Femur (tissue), 1 donor: ENCODE measurements at regions not wholly inside any gene's neighbourhood (a gene's known extent, or its start where the extent isn't known, plus 50 kb on each side); places are given as distances from the start of the nearest gene placed in this dataset.
A peak's percentile ranks its signal among the peaks of the same experiment; 100 is the strongest.
"Not testable (repeated sequence)": the region's sequence is repeated elsewhere in the genome, so short reads cannot be mapped to it uniquely, and the experiment has no call there.

Experiments used
- DNase-seq: peaks from one replicate; pipeline ENCODE4 v3.0.0-alpha.2; 2017

DNA sequence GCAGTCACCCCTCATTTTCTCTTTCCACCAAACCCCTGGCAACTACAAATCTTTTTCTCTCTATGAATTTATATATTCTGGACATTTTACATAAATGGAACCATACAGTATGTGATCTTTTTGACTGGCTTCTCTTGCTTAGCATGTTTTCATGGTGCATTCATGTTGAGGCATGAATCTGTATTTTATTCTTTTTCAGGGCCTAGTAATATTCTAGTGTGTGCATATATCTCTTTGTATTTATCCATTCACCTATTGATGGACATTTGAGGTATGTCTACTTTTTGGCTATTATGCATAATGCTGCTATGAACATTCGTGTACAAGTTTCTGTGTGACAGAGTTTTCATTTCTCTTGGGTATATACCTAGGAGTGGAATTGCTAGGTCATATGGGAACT is 78.2 kb downstream of the HACD1 start:
- no peak for DNase-seq

GRCh38 chr10:17537281-17537680 is 79.9 kb downstream of the HACD1 start:
- no peak for DNase-seq

DNA sequence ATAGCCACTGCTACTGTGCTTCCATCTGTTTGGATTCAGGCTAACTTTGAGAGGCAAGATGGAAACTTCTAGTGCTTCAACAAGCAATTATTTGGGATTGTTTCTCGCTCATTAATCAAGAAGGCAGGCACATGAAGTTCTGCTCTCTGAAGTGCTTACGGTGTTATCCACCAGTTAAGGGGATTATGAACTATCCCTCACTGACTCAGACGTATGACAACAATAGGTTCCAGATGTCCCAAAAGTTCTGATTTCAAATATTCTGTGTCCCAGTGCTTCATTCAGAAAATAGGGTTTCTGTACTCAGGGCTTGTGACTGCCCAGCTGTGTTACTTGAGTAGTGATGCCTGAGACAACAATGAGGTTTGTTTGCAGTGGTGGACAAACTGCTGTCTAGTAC is 81.0 kb downstream of the HACD1 start:
- no peak for DNase-seq

GRCh38 chr10:17533731-17534130 is 79.3 kb upstream of the ST8SIA6 start:
- no peak for DNase-seq

DNA sequence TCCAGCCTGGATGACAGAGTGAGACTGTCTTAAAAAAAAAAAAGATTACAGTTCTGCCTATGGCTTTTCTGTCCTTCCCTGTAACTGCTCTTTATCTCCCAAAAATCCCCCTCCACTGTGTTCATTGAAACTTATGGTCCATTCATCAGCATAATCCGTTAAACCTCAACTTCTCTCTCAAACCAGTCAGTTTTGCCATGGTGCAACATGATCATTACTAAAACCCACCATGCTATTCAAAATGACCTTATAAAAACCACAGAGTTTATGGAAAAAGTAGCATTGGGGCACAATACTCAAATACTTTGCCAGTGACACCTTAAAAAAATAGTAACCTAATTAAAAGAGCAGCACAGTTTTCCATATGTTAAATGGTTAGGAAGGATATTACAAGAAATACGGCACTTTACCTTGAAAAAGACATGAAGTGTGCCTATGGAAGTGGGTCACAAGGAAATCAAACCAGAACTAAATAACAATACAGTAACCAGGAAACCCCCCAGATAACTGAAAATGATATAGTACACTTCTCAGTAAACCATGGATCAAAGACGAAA is 74.0 kb upstream of the ST8SIA6 start:
- no peak for DNase-seq

- no peak for DNase-seq
These were observed 73.2 kb upstream of the ST8SIA6 start for GRCh38 chr10:17527514-17528146.

DNA sequence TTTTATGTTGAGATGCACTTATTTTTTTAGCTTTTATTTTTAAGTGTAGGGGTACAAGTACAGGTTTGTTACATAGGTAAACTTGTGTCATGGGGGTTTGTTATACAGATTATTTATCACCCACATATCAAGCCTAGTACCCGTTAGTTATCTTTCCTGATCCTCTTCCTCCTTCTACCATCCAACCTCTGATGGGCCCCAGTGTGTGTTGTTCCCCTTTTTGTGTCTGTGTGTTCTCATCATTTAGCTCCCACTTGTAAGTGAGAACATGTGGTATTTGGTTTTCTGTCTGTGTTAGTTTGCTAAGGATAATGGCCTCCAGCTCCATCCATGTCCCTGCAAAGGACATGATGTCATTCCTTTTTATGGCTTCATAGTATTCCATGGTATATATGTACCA is 72.2 kb upstream of the ST8SIA6 start:
- not testable (repeated sequence) for DNase-seq

GRCh38 chr10:17523917-17524316 is 69.5 kb upstream of the ST8SIA6 start:
- no peak for DNase-seq

GRCh38 chr10:17523246-17523753 is 68.9 kb upstream of the ST8SIA6 start:
- no peak for DNase-seq

DNA sequence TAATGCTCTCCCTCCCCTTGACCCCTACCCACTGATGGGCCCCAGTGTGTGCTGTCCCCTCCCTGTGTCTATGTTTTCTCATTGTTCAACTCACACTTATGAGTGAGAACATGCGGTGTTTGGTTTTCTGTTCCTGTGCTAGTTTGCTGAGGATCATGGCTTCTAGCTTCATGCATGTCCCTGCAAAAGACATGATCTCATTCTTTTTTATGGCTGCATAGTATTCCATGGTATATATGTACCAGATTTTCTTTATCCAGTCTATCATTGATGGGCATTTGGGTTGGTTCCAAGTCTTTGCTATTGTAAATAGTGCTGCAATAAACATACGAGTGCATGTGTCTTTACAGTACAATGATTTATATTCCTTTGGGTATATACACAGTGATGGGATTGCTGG is 67.9 kb upstream of the ST8SIA6 start:
- DNase-seq, result not testable (repeated sequence)

GRCh38 chr10:17519457-17519856 is 65.1 kb upstream of the ST8SIA6 start:
- no peak for DNase-seq

DNA sequence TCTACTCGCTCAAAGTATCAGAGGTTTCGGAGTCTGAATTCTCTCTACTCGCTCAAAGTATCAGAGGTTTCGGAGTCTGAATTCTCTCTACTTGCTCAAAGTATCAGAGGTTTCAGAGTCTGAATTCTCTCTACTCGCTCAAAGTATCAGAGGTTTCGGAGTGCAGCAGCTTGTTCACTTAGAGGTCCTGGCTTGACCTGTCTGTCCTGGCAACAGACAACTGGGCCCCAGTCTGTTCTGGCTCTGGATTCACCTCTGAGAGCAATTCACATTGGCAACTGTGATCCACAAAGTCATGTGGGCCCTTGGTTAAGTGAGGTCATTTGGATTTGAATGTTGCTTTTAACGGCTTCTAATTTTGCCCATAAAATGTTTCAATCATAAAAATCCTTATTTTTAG is 63.9 kb upstream of the ST8SIA6 start:
- peak; percentile 24 for DNase-seq

DNA sequence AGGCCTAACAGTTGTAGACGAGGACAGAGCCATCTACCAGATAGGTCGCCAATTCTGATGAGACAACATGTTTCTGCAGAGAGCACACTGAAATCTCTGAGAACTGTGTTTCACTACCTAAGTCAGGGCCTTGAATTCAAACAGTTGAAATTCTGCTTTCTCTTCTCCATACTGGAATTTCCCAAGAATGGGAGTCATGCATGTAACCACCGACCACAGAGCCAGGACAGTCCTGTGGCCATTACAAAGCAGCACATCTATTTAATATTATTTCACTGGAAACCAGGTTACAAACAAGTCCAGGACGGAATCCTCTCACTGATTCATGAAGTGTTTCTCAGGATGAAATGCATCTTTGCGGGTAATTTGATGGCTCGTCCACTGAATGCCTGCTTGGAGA is 62.0 kb upstream of the ST8SIA6 start:
- DNase-seq, result no peak

DNA sequence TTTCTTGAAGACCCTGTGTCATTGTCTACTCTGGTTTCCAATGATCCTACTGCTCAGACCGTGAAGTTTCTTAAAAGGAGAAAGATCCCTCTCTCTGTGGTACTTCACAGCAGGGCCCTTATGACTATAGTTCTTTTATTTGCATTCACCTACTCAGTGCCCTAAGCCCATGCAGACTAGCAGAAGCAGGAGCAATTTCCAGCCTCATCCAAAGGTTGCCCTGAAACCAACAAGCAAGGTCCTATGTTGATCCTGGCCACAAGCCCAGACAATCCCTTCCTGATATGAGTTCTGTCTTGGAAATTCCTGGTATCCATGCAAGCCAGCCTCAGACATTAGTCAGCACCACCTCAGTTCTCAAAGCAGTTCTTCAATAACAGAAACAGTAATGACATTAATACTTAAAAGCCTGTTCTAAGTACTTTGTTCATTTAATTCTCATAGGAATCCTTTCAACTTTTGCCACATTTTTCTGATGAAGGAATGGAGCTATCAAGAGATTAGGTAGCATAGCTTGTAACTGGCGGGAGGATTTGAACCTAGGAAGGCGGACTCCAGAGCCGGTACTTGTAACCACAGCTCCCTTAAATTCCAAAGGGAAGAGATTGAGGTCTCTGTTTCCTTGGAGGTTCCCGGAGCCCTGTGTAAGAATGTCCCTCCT is 58.1 kb upstream of the ST8SIA6 start:
- DNase-seq, result peak; percentile 49

- DNase-seq, result no peak
These were observed 56.0 kb upstream of the ST8SIA6 start for GRCh38 chr10:17510242-17510908.

- DNase-seq, result no peak
These were observed 53.1 kb upstream of the ST8SIA6 start for GRCh38 chr10:17507538-17507937.

GRCh38 chr10:17506856-17507471 is 52.6 kb upstream of the ST8SIA6 start:
- DNase-seq, result no peak

DNA sequence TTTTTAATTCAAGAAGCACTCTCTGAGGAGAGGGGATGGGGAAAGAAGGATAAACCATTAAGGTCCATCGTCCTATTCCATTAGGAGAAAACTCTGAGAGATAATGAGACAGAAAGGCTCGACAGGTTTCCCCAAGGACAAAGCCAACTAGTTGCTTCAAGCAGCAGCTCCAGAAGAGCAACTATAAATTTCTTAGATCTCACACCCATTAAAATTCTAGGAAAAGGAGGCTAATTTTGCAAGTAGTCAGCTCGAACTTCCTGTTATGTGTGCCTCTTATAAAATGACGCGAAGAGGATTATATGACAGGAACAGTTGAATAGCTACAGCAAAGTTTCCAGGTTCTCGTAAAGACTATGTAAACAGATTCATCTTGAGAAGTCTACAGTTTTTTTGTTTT is 52.0 kb upstream of the ST8SIA6 start:
- no peak for DNase-seq

DNA sequence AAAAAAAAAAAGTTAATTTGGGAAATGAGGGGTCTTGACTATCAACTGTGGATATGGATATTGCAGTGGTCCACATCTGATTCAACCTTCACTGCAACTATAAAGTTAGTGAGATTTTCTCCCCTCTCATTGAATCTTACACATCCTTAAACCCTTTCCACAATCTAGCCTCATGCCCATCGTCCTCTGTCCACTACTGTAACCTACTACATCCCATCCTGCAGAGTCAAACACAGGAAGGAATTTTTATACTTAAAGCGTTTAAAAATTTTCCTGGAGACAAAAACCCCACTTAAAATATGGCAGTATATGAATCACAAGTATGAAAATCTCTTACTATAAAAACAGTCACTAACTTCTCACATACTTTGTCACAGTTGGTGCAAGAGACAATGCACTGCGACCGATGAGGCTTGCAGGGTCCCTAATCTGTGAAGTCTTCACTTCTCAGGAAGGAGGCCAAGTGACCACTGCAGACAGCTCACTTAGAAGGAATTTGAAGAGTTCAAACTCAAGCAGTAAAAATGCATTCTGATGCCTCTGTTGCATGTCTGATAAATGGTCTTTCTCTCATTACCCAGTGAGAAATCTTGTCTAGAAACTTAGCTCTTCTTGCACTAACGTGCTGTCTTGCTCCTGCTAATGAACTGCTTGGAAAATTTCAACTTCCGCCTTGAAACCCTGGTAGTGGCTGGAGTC is 50.3 kb upstream of the ST8SIA6 start:
- no peak for DNase-seq
